H1 (cell line): ENCODE measurements at regions not wholly inside any gene's neighbourhood (a gene's known extent, or its start where the extent isn't known, plus 50 kb on each side); places are given as distances from the start of the nearest gene placed in this dataset.

Experiments used
- CTCF ChIA-PET: fragments of 300-600 bp; sonication (Branson Sonifier 250); formaldehyde crosslinking; loops from one replicate; lab custom pipeline; 2021; ENCODE audit not compliant: partially characterized antibody; lab: Charles Lee
- POLR2A ChIA-PET: fragments of 300-600 bp; sonication (Branson Sonifier 250); formaldehyde crosslinking; loops from one replicate; lab custom pipeline; 2021; ENCODE audit warnings: inconsistent platforms; ENCODE audit not compliant: partially characterized antibody; lab: Charles Lee
- DNase-seq, 2 experiments: peaks; one replicate each; pipeline versions ENCODE4 v3.0.0 to v3.0.0-alpha.2; 2010 to 2022; ENCODE audit warnings: low spot score in 2 of 2, low read depth in 1 of 2, mixed read lengths in 1 of 2
- FAIRE-seq: peaks from 2 replicates; lab custom pipeline; 2011; peaks lifted over from hg19 to GRCh38; lab: Jason Lieb, UNC
- H2AFZ ChIP-seq: 2 replicates; pipeline ENCODE4 v1.8.1; 2012; ENCODE audit warnings: low read length, inconsistent platforms
- H2AK5ac ChIP-seq: 2 replicates; pipeline ENCODE4 v1.6.1; 2013; ENCODE audit warnings: low read depth, low read length
- H2BK120ac ChIP-seq: replicated peaks from 2 replicates; pipeline ENCODE3; 2013; ENCODE audit warnings: low read depth, low read length, inconsistent platforms
- H2BK12ac ChIP-seq: 2 replicates; pipeline ENCODE4 v1.6.1; 2013; ENCODE audit warnings: low read depth, low read length
- H2BK15ac ChIP-seq: 2 replicates; pipeline ENCODE4 v1.6.1; 2013; ENCODE audit warnings: low read length
- H2BK20ac ChIP-seq: 2 replicates; pipeline ENCODE4 v1.6.1; 2013; ENCODE audit warnings: low read length
- H2BK5ac ChIP-seq: 2 replicates; pipeline ENCODE4 v1.6.1; 2013; ENCODE audit warnings: low read depth, low read length
- H3K14ac ChIP-seq: 2 replicates; pipeline ENCODE4 v1.6.1; 2013; ENCODE audit warnings: inconsistent platforms; ENCODE audit not compliant: insufficient read length
- H3K18ac ChIP-seq: 2 replicates; pipeline ENCODE4 v1.6.1; 2013; ENCODE audit warnings: low read length; ENCODE audit errors: extremely low read depth
- H3K23ac ChIP-seq: 2 replicates; pipeline ENCODE4 v1.6.1; 2013; ENCODE audit warnings: inconsistent platforms; ENCODE audit not compliant: insufficient read length
- H3K23me2 ChIP-seq: 2 replicates; pipeline ENCODE4 v1.6.1; 2013; ENCODE audit warnings: low read depth, low read length
- H3K27ac ChIP-seq: 2 replicates; pipeline ENCODE4 v1.6.1; 2011; ENCODE audit warnings: low read depth, low read length, inconsistent platforms
- H3K27me3 ChIP-seq, 4 experiments: replicated peaks in 1 of 4; 1 replicate in 1 of 4; 2 replicates in 3 of 4; pipeline versions ENCODE4 v1.6.1 to v1.8.1; 2011 to 2013; ENCODE audit warnings: low read length in 3 of 4, mild to moderate bottlenecking in 3 of 4, inconsistent platforms in 2 of 4, mixed read lengths in 2 of 4, moderate library complexity in 1 of 4; ENCODE audit not compliant: control insufficient read depth in 3 of 4, insufficient read depth in 3 of 4; ENCODE audit errors: extremely low read depth in 1 of 4
- H3K36me3 ChIP-seq, 4 experiments: 2 replicates each; pipeline versions ENCODE4 v1.6.1 to v1.8.1; 2011 to 2013; ENCODE audit warnings: mild to moderate bottlenecking in 4 of 4, low read length in 3 of 4, moderate library complexity in 2 of 4, control low read depth in 1 of 4, inconsistent platforms in 1 of 4; ENCODE audit not compliant: insufficient read depth in 4 of 4, control insufficient read depth in 2 of 4
- H3K4ac ChIP-seq: replicated peaks from 2 replicates; pipeline ENCODE3; 2013; ENCODE audit warnings: low read length, low read depth, mixed read lengths, inconsistent platforms; ENCODE audit not compliant: insufficient read length
- H3K4me1 ChIP-seq, 4 experiments: replicated peaks in 1 of 4; 1 replicate in 1 of 4; 2 replicates in 3 of 4; pipeline versions ENCODE4 v1.6.1 to v1.8.1; 2011 to 2013; ENCODE audit warnings: low read length in 3 of 4, inconsistent platforms in 2 of 4, mixed read lengths in 1 of 4; ENCODE audit not compliant: insufficient read depth in 4 of 4, control insufficient read depth in 3 of 4
- H3K4me2 ChIP-seq, 2 experiments: 2 replicates each; pipeline versions ENCODE4 v1.6.1 to v1.8.1; 2011 to 2013; ENCODE audit warnings: low read depth in 2 of 2, low read length in 2 of 2, control low read depth in 1 of 2, inconsistent platforms in 1 of 2, mild to moderate bottlenecking in 1 of 2; ENCODE audit not compliant: insufficient read depth in 1 of 2
- H3K4me3 ChIP-seq, 4 experiments: fragments of 200-600, 300-600 bp in 1 of 4; sonication (generic), shearing (Covaris generic), sonication (Bioruptor Twin) in 1 of 4; 2 replicates each; pipeline versions ENCODE4 v1.5.1 to v1.8.1; 2011 to 2016; ENCODE audit warnings: low read length in 4 of 4, low read depth in 3 of 4, control low read depth in 2 of 4, inconsistent platforms in 2 of 4, mild to moderate bottlenecking in 2 of 4, mixed read lengths in 1 of 4, moderate library complexity in 1 of 4; ENCODE audit not compliant: insufficient read depth in 2 of 4; ENCODE audit errors: extremely low read depth in 1 of 4
- H3K56ac ChIP-seq: replicated peaks from 2 replicates; pipeline ENCODE3; 2013; ENCODE audit warnings: low read depth, mild to moderate bottlenecking, mixed read lengths, low read length, inconsistent platforms; ENCODE audit not compliant: insufficient read length
- H3K79me1 ChIP-seq: 2 replicates; pipeline ENCODE4 v1.6.1; 2013; ENCODE audit warnings: low read depth, low read length, control low read depth
- H3K79me2 ChIP-seq, 2 experiments: 2 replicates each; pipeline versions ENCODE4 v1.6.1 to v1.8.1; 2012 to 2013; ENCODE audit warnings: low read length in 2 of 2, mild to moderate bottlenecking in 2 of 2, inconsistent platforms in 1 of 2; ENCODE audit not compliant: insufficient read depth in 2 of 2, control insufficient read depth in 1 of 2
- H3K9ac ChIP-seq, 4 experiments: replicated peaks in 1 of 4; 1 replicate in 1 of 4; 2 replicates in 3 of 4; pipeline versions ENCODE4 v1.6.1 to v1.8.1; 2011 to 2013; ENCODE audit warnings: low read depth in 3 of 4, low read length in 3 of 4, control low read depth in 2 of 4, mild to moderate bottlenecking in 2 of 4, moderate library complexity in 2 of 4, inconsistent platforms in 1 of 4; ENCODE audit errors: extremely low read depth in 1 of 4
- H3K9me3 ChIP-seq, 2 experiments: 2 replicates each; pipeline versions ENCODE4 v1.6.1 to v1.8.1; 2012 to 2013; ENCODE audit warnings: mild to moderate bottlenecking in 2 of 2, moderate library complexity in 2 of 2, control low read depth in 1 of 2, inconsistent platforms in 1 of 2, low read depth in 1 of 2, low read length in 1 of 2, mixed read lengths in 1 of 2; ENCODE audit not compliant: insufficient read depth in 2 of 2
- H4K20me1 ChIP-seq, 2 experiments: replicated peaks in 1 of 2; 2 replicates each; pipeline versions ENCODE3 to v1.8.1; 2011 to 2013; ENCODE audit warnings: inconsistent platforms in 2 of 2, low read length in 2 of 2, mild to moderate bottlenecking in 1 of 2; ENCODE audit not compliant: insufficient read depth in 2 of 2, control insufficient read depth in 1 of 2
- H4K5ac ChIP-seq: 2 replicates; pipeline ENCODE4 v1.6.1; 2013; ENCODE audit warnings: low read length, low read depth, mixed read lengths, inconsistent platforms; ENCODE audit not compliant: insufficient read length
- H4K8ac ChIP-seq: 2 replicates; pipeline ENCODE4 v1.8.0; 2013; ENCODE audit warnings: mild to moderate bottlenecking, moderate library complexity, low read length, inconsistent platforms; ENCODE audit not compliant: insufficient read depth; ENCODE audit errors: extremely low read depth
- H4K91ac ChIP-seq: replicated peaks from 2 replicates; pipeline ENCODE3; 2013; ENCODE audit warnings: low read length, mixed read lengths, inconsistent platforms; ENCODE audit not compliant: insufficient read length
- GTF2F1 ChIP-seq: IDR thresholded peaks from 2 replicates; pipeline ENCODE4 v1.6.1; 2012; ENCODE audit warnings: low read depth, low read length, improper control_type of control experiment, borderline replicate concordance
- KDM4A ChIP-seq: IDR thresholded peaks from one replicate; pipeline ENCODE4 v1.7.1; 2012; ENCODE audit warnings: low read depth, mild to moderate bottlenecking, moderate library complexity, low read length, inconsistent platforms; ENCODE audit not compliant: severe bottlenecking
- NRF1 ChIP-seq: IDR thresholded peaks from 2 replicates; pipeline ENCODE4 v1.6.1; 2011; ENCODE audit warnings: mild to moderate bottlenecking, low read depth, low read length, improper control_type of control experiment
- RAD21 ChIP-seq, 2 experiments: IDR thresholded peaks in 1 of 2; conservative IDR thresholded peaks in 1 of 2; 2 replicates each; pipeline ENCODE4 v1.6.1; 2011; ENCODE audit warnings: low read depth in 2 of 2, low read length in 2 of 2, improper control_type of control experiment in 1 of 2, inconsistent platforms in 1 of 2, mild to moderate bottlenecking in 1 of 2, moderate library complexity in 1 of 2
- SP1 ChIP-seq: IDR thresholded peaks from 2 replicates; pipeline ENCODE4 v1.6.1; 2011; ENCODE audit warnings: low read depth, low read length
- SRF ChIP-seq: IDR thresholded peaks from 2 replicates; pipeline ENCODE4 v1.6.1; 2011; ENCODE audit warnings: mild to moderate bottlenecking, low read depth, low read length, moderate library complexity
- WGBS, 2 experiments: shearing (Covaris generic) in 1 of 2; methylation state at CpG; one replicate each; pipeline versions ENCODE4 v1.1.6 to v1.1.7; 2013 to 2015; ENCODE audit warnings: low lambda C conversion rate in 2 of 2, mixed read lengths in 2 of 2, inconsistent platforms in 1 of 2, low coverage in 1 of 2, missing lambda C conversion rate in 1 of 2; ENCODE audit not compliant: insufficient replicate concordance in 2 of 2, insufficient coverage in 1 of 2, insufficient read length in 1 of 2; ENCODE audit errors: extremely low coverage in 1 of 2, missing lambda C conversion rate in 1 of 2; 5-methylcytosine and 5-hydroxymethylcytosine counted together

GRCh38 chr17:59503500-59503899, 61.9 kb upstream of the DHX40 start:
- ChIA-PET CTCF (interaction anchor here (0.9 kb wide), 1 partner anchor 8 kb away, joined by 3 read pairs; no protein-coding TSS in a partner anchor), POLR2A (no interaction called here)
- no peak overlapping the region for H2BK15ac ChIP-seq
- no peak for TF ChIP-seq RAD21 (IDR thresholded peaks at IDR 0.05 in 1 of 2, conservative IDR thresholded peaks at IDR 0.05 in 1 of 2; ENCODE audit: low read depth in 2 of 2, low read length in 2 of 2)
- no peak for TF ChIP-seq GTF2F1
- TF ChIP-seq SP1: no peak
- TF ChIP-seq SRF: no peak
- TF ChIP-seq NRF1: no peak
- no peak for TF ChIP-seq KDM4A

More at GRCh38 chr17:59503500-59503899, 61.9 kb upstream of the DHX40 start:
- H4K8ac ChIP-seq: no peak overlapping the region
- no peak overlapping the region for H3K4ac ChIP-seq
- no peak overlapping the region for H3K56ac ChIP-seq
- H3K23me2 ChIP-seq: no peaks in the 10 kb centered on the region
- H2BK20ac ChIP-seq: no peak overlapping the region
- H3K4me2 ChIP-seq: no peak overlapping the region
- peaks cover 0 to 10% of the 10 kb centered on the region in 2 experiments; a peak in 1 of 4 replicates for H3K9me3 ChIP-seq
- H4K91ac ChIP-seq: no peak overlapping the region
- H2AFZ ChIP-seq: no peak overlapping the region
- no peaks in the 10 kb centered on the region for H4K20me1 ChIP-seq
- no peaks in the 10 kb centered on the region for H3K36me3 ChIP-seq
- H3K18ac ChIP-seq: no peak overlapping the region
- no peak overlapping the region for H2BK120ac ChIP-seq
- H2BK12ac ChIP-seq: no peak overlapping the region
- no peak overlapping the region for H3K23ac ChIP-seq
- FAIRE-seq: no peak
- no peak overlapping the region for H2BK5ac ChIP-seq
- no peak overlapping the region for H3K14ac ChIP-seq
- H3K27me3 ChIP-seq: no peaks in the 10 kb centered on the region
- H3K4me3 ChIP-seq: no peak overlapping the region
- 86% methylated on average over 3 of the region's 3 CpGs; no CpG with 5 or more reads in 1 of the 2 experiments for WGBS, 2 experiments
- peak overlapping the region in 1 of 4 experiments; percentile 49; a peak in 1 of 7 replicates for H3K9ac ChIP-seq
- H3K4me1 ChIP-seq: no peaks in the 10 kb centered on the region
- DNase-seq: no peak
- H3K27ac ChIP-seq: no peak overlapping the region
- no peaks in the 10 kb centered on the region for H3K79me2 ChIP-seq
- H2AK5ac ChIP-seq: no peak overlapping the region
- no peaks in the 10 kb centered on the region for H3K79me1 ChIP-seq
- H4K5ac ChIP-seq: no peak overlapping the region
